SK-N-SH treated with all-trans-retinoic acid at 6 μM for 48 hours (cell line): ENCODE measurements at regions not wholly inside any gene's neighbourhood (a gene's known extent, or its start where the extent isn't known, plus 50 kb on each side); places are given as distances from the start of the nearest gene placed in this dataset.

Experiments used
- ATAC-seq: fragments of 200-7000 bp; cut with Tn5 transposase; 3 replicates; pipeline ENCODE4 v1.9.1; 2020; ENCODE audit warnings: mild to moderate bottlenecking, moderate library complexity
- BACH2 ChIP-seq: fragments of 250-450 bp; sonication (Bioruptor Pico); IDR thresholded peaks from 2 replicates; pipeline ENCODE4 v1.9.0; 2021; ENCODE audit warnings: mild to moderate bottlenecking, borderline replicate concordance
- ESRRG ChIP-seq: fragments of 250-450 bp; sonication (Bioruptor Pico); IDR thresholded peaks from 2 replicates; pipeline ENCODE4 v1.6.1; 2021; ENCODE audit warnings: mild to moderate bottlenecking
- GLIS3 ChIP-seq: fragments of 250-450 bp; sonication (Bioruptor Pico); IDR thresholded peaks from 2 replicates; pipeline ENCODE4 v1.5.0; 2020; ENCODE audit warnings: mild to moderate bottlenecking, moderate library complexity
- ISL1 ChIP-seq: fragments of 250-450 bp; sonication (Bioruptor Pico); IDR thresholded peaks from 2 replicates; pipeline ENCODE4 v2.1.2; 2022; ENCODE audit warnings: mild to moderate bottlenecking, moderate library complexity
- OSR1 ChIP-seq: fragments of 250-450 bp; sonication (Bioruptor Pico); IDR thresholded peaks from 2 replicates; pipeline ENCODE4 v1.8.0; 2022; ENCODE audit warnings: moderate library complexity, mild to moderate bottlenecking, inconsistent platforms
- RARB ChIP-seq: fragments of 250-450 bp; sonication (Bioruptor Pico); IDR thresholded peaks from 2 replicates; pipeline ENCODE4 v1.8.0; 2021; ENCODE audit warnings: mild to moderate bottlenecking, moderate library complexity
- SNAI2 ChIP-seq: fragments of 250-450 bp; sonication (Bioruptor Pico); IDR thresholded peaks from 2 replicates; pipeline ENCODE4 v1.5.0; 2020; ENCODE audit warnings: mild to moderate bottlenecking, moderate library complexity
- TCF4 ChIP-seq: fragments of 250-450 bp; sonication (Bioruptor Pico); IDR thresholded peaks from 2 replicates; pipeline ENCODE4 v1.8.0; 2021; ENCODE audit warnings: mild to moderate bottlenecking, moderate library complexity, borderline replicate concordance
- TOX ChIP-seq: fragments of 250-450 bp; sonication (Bioruptor Pico); IDR thresholded peaks from 2 replicates; pipeline ENCODE4 v1.8.0; 2021; ENCODE audit warnings: mild to moderate bottlenecking, moderate library complexity, borderline replicate concordance
- ZC3H10 ChIP-seq: fragments of 250-450 bp; sonication (Bioruptor Pico); IDR thresholded peaks from 2 replicates; pipeline ENCODE4 v1.5.1; 2021; ENCODE audit warnings: mild to moderate bottlenecking, moderate library complexity
- ZFP3 ChIP-seq: fragments of 250-450 bp; sonication (Bioruptor Pico); IDR thresholded peaks from 2 replicates; pipeline ENCODE4 v1.5.0; 2020; ENCODE audit warnings: mild to moderate bottlenecking, moderate library complexity
- ZFP30 ChIP-seq: fragments of 450-650 bp; formaldehyde crosslinking; IDR thresholded peaks from 2 replicates; pipeline ENCODE4 v1.5.0; 2022; ENCODE audit warnings: mild to moderate bottlenecking, moderate library complexity
- ZNF565 ChIP-seq: fragments of 450-650 bp; formaldehyde crosslinking; conservative IDR thresholded peaks from 2 replicates; pipeline ENCODE4 v1.5.0; 2020; ENCODE audit warnings: low read depth, mild to moderate bottlenecking, moderate library complexity
- ZNF70 ChIP-seq: fragments of 450-650 bp; formaldehyde crosslinking; IDR thresholded peaks from 2 replicates; pipeline ENCODE4 v1.5.0; 2020; ENCODE audit warnings: mild to moderate bottlenecking, moderate library complexity
- ZNF8 ChIP-seq: fragments of 450-650 bp; formaldehyde crosslinking; IDR thresholded peaks from 2 replicates; pipeline ENCODE4 v1.5.0; 2020; ENCODE audit warnings: mild to moderate bottlenecking, moderate library complexity
- TF ChIP-seq, protein P1 (sequence below): fragments of 250-450 bp; sonication (Bioruptor Pico); IDR thresholded peaks from 2 replicates; pipeline ENCODE4 v1.8.0; 2020; ENCODE audit warnings: mild to moderate bottlenecking, moderate library complexity, borderline replicate concordance
- TF ChIP-seq, protein P2 (sequence below): fragments of 250-450 bp; sonication (Bioruptor Pico); IDR thresholded peaks from 2 replicates; pipeline ENCODE4 v1.5.1; 2020; ENCODE audit warnings: low read depth, mild to moderate bottlenecking, moderate library complexity
- TF ChIP-seq, protein P3 (sequence below): fragments of 250-450 bp; sonication (Bioruptor Pico); IDR thresholded peaks from 2 replicates; pipeline ENCODE4 v1.5.0; 2020; ENCODE audit warnings: mild to moderate bottlenecking, moderate library complexity
- TF ChIP-seq, protein P4 (sequence below): fragments of 250-450 bp; sonication (Bioruptor Pico); IDR thresholded peaks from 2 replicates; pipeline ENCODE4 v1.5.1; 2021; ENCODE audit warnings: mild to moderate bottlenecking, moderate library complexity

DNA sequence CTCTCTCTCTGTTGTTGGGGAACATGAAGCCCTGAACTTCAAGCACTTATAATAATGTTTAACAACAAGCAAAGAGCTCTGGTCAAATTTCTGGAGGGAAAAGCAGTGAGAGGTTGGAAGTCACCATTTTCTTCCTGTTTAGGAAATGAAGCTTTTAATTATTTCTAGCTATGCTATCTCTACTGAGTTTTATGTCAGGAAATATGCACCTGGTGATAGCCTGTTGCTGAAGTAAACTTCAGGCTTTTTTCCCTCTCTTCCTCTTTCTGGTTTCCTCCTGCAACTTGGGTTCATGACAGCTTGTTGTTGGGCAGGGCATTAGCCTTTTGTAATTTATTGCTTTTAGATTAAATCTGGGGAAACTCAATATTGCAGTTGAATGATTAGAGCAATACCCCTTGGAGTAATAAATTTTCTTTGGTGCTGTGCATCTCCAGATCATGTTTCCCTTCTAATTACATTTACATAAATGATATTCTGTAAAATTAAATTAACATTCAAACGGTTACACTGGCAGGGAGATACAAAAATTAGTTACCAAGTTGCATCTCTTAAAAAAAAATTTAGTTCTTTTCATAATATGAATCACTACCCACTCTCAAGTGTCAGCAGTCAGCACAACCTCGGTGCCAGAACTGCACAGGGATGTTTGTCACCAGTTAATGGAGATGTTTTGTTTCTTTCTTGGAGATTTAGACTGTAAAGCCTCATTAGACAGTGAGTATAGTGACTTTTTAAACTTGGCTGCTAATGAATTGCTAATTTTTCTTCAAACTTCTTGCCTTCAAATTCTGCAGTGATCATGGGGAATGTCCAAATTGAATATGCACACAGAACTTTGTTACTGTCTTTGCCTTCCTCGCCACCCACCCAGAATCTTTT is 466.6 kb upstream of the ETAA1 start:
- 0 out of 2 replicates have a peak, but pooled peaks have one; percentile 48 for TF ChIP-seq TOX (CRISPR knock-in tag)
- TF ChIP-seq ZC3H10, result peak; percentile 33; the same call in 1 of the 2 replicates
- TF ChIP-seq TCF4 (CRISPR knock-in tag), result no peak
- peak; percentile 61 for TF ChIP-seq ISL1 (CRISPR knock-in tag)
- peak; percentile 60 for ATAC-seq

DNA sequence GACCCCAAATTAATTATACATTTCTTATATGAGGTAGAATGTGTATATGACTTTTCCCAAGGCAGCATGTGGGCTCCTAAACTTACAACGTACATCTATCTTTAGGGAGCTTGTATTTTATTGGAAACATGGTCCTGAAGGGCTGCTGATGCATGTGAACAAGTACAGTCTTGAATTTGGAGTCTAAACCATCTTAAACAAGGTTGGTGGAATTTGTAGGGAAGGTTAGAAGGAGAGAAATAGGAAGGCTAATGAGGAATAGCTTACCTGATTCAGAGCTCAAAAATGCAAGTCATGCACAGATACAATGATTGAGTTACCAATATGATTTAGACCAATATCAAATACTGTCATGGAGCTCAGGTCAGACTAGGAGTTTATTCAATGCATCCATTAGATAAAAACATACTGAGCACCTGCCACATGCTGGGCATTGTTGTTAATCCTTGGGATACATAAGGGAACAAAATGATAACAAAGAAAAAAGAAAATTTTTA is 458.6 kb upstream of the ETAA1 start:
- TF ChIP-seq BACH2, result no peak
- TF ChIP-seq ZFP3, result no peak
- no peak for TF ChIP-seq ZNF8 (CRISPR knock-in tag)
- TF ChIP-seq ESRRG (CRISPR knock-in tag), result no peak
- TF ChIP-seq, protein P1, sequence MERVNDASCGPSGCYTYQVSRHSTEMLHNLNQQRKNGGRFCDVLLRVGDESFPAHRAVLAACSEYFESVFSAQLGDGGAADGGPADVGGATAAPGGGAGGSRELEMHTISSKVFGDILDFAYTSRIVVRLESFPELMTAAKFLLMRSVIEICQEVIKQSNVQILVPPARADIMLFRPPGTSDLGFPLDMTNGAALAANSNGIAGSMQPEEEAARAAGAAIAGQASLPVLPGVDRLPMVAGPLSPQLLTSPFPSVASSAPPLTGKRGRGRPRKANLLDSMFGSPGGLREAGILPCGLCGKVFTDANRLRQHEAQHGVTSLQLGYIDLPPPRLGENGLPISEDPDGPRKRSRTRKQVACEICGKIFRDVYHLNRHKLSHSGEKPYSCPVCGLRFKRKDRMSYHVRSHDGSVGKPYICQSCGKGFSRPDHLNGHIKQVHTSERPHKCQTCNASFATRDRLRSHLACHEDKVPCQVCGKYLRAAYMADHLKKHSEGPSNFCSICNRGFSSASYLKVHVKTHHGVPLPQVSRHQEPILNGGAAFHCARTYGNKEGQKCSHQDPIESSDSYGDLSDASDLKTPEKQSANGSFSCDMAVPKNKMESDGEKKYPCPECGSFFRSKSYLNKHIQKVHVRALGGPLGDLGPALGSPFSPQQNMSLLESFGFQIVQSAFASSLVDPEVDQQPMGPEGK, result no peak
- no peak for TF ChIP-seq GLIS3 (CRISPR knock-in tag)
- no peak for TF ChIP-seq ZNF565 (CRISPR knock-in tag)
- TF ChIP-seq TOX (CRISPR knock-in tag), result no peak
- TF ChIP-seq RARB (CRISPR knock-in tag), result no peak
- no peak for TF ChIP-seq ZC3H10
- TF ChIP-seq ZNF70 (CRISPR knock-in tag), result no peak
- no peak for TF ChIP-seq ISL1 (CRISPR knock-in tag)

DNA sequence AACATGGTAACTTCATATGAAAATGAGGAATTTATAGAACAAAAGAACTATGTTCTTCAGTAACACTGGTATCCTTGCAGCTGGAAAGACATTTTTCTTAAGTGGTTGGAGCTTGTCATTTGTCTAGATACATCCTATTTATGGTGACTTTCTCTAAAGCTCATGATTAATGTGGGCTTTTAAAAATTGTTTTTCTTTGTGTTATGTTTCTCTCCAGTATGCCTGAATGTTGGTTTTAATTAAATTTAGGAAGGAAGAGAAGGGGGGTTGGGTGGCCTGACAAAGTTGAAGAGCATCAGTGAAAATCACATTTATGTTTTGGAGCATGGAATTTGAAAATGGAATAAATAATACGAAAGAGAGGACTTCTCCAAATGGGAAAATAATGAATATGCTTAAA is 457.1 kb upstream of the ETAA1 start:
- ATAC-seq, result no peak
- TF ChIP-seq, protein P2, sequence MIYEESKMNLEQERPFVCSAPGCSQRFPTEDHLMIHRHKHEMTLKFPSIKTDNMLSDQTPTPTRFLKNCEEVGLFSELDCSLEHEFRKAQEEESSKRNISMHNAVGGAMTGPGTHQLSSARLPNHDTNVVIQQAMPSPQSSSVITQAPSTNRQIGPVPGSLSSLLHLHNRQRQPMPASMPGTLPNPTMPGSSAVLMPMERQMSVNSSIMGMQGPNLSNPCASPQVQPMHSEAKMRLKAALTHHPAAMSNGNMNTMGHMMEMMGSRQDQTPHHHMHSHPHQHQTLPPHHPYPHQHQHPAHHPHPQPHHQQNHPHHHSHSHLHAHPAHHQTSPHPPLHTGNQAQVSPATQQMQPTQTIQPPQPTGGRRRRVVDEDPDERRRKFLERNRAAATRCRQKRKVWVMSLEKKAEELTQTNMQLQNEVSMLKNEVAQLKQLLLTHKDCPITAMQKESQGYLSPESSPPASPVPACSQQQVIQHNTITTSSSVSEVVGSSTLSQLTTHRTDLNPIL (CRISPR knock-in tag), result no peak
- TF ChIP-seq OSR1 (no peak), ISL1 (CRISPR knock-in tag) (peak; percentile 77), TCF4 (CRISPR knock-in tag) (no peak), SNAI2 (no peak), ZFP30 (CRISPR knock-in tag) (no peak)
- TF ChIP-seq, protein P3, sequence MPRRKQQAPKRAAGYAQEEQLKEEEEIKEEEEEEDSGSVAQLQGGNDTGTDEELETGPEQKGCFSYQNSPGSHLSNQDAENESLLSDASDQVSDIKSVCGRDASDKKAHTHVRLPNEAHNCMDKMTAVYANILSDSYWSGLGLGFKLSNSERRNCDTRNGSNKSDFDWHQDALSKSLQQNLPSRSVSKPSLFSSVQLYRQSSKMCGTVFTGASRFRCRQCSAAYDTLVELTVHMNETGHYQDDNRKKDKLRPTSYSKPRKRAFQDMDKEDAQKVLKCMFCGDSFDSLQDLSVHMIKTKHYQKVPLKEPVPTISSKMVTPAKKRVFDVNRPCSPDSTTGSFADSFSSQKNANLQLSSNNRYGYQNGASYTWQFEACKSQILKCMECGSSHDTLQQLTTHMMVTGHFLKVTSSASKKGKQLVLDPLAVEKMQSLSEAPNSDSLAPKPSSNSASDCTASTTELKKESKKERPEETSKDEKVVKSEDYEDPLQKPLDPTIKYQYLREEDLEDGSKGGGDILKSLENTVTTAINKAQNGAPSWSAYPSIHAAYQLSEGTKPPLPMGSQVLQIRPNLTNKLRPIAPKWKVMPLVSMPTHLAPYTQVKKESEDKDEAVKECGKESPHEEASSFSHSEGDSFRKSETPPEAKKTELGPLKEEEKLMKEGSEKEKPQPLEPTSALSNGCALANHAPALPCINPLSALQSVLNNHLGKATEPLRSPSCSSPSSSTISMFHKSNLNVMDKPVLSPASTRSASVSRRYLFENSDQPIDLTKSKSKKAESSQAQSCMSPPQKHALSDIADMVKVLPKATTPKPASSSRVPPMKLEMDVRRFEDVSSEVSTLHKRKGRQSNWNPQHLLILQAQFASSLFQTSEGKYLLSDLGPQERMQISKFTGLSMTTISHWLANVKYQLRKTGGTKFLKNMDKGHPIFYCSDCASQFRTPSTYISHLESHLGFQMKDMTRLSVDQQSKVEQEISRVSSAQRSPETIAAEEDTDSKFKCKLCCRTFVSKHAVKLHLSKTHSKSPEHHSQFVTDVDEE (CRISPR knock-in tag), result no peak

More for the DNA sequence above, 458.6 kb upstream of the ETAA1 start:
- no peak for ATAC-seq

DNA sequence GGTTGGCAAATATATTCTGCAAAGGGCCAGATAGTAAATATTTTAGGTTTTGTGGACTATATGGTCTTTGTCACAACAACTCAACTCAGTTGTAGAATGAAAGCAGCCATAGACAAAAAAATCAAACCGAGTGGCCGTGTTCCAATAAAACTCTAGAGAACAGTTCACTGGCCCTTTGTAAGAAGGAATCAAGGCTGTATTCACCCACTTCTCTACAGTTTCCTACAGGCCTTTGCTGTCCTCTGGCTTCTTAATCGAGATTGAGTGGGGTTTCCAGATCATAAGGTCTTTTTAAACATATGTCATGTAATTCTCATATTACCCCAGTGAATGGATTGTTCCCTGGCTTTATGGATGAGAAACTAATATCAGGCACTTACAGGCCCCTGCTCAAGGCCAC is 448.9 kb upstream of the ETAA1 start:
- TF ChIP-seq ISL1 (CRISPR knock-in tag), result no peak
- TF ChIP-seq TCF4 (CRISPR knock-in tag), result no peak
- TF ChIP-seq, protein P4, sequence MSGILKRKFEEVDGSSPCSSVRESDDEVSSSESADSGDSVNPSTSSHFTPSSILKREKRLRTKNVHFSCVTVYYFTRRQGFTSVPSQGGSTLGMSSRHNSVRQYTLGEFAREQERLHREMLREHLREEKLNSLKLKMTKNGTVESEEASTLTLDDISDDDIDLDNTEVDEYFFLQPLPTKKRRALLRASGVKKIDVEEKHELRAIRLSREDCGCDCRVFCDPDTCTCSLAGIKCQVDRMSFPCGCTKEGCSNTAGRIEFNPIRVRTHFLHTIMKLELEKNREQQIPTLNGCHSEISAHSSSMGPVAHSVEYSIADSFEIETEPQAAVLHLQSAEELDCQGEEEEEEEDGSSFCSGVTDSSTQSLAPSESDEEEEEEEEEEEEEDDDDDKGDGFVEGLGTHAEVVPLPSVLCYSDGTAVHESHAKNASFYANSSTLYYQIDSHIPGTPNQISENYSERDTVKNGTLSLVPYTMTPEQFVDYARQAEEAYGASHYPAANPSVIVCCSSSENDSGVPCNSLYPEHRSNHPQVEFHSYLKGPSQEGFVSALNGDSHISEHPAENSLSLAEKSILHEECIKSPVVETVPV (CRISPR knock-in tag), result no peak
- TF ChIP-seq ESRRG (CRISPR knock-in tag), result no peak
- no peak for TF ChIP-seq ZNF70 (CRISPR knock-in tag)
- no peak for ATAC-seq
